Breast epithelium (tissue), 4 donors: ENCODE measurements at regions not wholly inside any gene's neighbourhood (a gene's known extent, or its start where the extent isn't known, plus 50 kb on each side); places are given as distances from the start of the nearest gene placed in this dataset.

ENCODE experiments used
- DNase-seq, 2 donors: peaks; one replicate each; pipeline ENCODE4 v3.0.0-alpha.2; 2019; ENCODE audit warnings: low spot score in 2 of 2
- H3K27ac ChIP-seq, 2 donors: fragments of 200-600 bp; sonication (generic) in 1 of 2; one replicate each; pipeline ENCODE4 v1.5.1; 2016 to 2019; ENCODE audit warnings: mild to moderate bottlenecking in 1 of 2
- H3K27me3 ChIP-seq, 2 donors: fragments of 200-600 bp; sonication (generic) in 1 of 2; one replicate each; pipeline versions ENCODE4 v1.5.1 to v1.6.0; 2017 to 2019; ENCODE audit warnings: control low read depth in 1 of 2, mild to moderate bottlenecking in 1 of 2
- H3K36me3 ChIP-seq: fragments of 200-600 bp; one replicate; pipeline ENCODE4 v1.5.1; 2019
- H3K4me1 ChIP-seq, 2 donors: fragments of 200-600 bp; sonication (generic); one replicate each; pipeline ENCODE4 v1.5.1; 2016 to 2019; ENCODE audit warnings: control low read depth in 1 of 2
- H3K4me3 ChIP-seq, 3 donors: fragments of 200-600 bp; sonication (generic); 1 replicate in 2 of 3; 2 replicates in 1 of 3; pipeline ENCODE4 v1.5.1; 2016 to 2019; ENCODE audit warnings: mild to moderate bottlenecking in 3 of 3, moderate library complexity in 2 of 3
- H3K9me3 ChIP-seq, 2 donors: fragments of 200-600 bp; sonication (generic) in 1 of 2; one replicate each; pipeline ENCODE4 v1.5.1; 2016 to 2019; ENCODE audit warnings: control low read depth in 1 of 2
- CTCF ChIP-seq, 3 donors: fragments of 450-650 bp; IDR thresholded peaks; one replicate each; pipeline ENCODE4 v1.5.1; 2016 to 2017; ENCODE audit warnings: antibody characterized with exemption in 3 of 3, mild to moderate bottlenecking in 3 of 3, moderate library complexity in 3 of 3
- POLR2A ChIP-seq: fragments of 450-650 bp; IDR thresholded peaks from one replicate; pipeline ENCODE4 v1.6.1; 2016; ENCODE audit warnings: antibody characterized with exemption, mild to moderate bottlenecking, moderate library complexity
- POLR2AphosphoS5 ChIP-seq, 3 donors: sonication (generic); formaldehyde crosslinking; IDR thresholded peaks; one replicate each; pipeline ENCODE4 v1.6.1; 2017; ENCODE audit warnings: antibody characterized with exemption in 3 of 3
- intact Hi-C: fragments of 100-400 bp; cut with DNase I; formaldehyde crosslinking; loops from one replicate; pipeline ENCODE4 v1.15.1; 2023; ENCODE audit warnings: low total_unique reads

GRCh38 chr5:143536364-143536763 is 132.9 kb upstream of the NR3C1 start:
- Histone ChIP-seq H3K27ac (no peak overlapping the region), H3K36me3 (no peaks in the 10 kb centered on the region), H3K4me3 (no peak overlapping the region), H3K27me3 (no peaks in the 10 kb centered on the region), H3K9me3 (peaks cover 0 to 9% of the 10 kb centered on the region in 2 donors), H3K4me1 (no peaks in the 10 kb centered on the region)
- no peak for TF ChIP-seq CTCF (IDR thresholded peaks at IDR 0.05)
- no peak for TF ChIP-seq POLR2AphosphoS5 (IDR thresholded peaks at IDR 0.05)
- TF ChIP-seq POLR2A: no peak
- intact Hi-C loops: loop anchor here (1.0 kb wide), 1 partner anchor 26 kb away; no protein-coding TSS in a partner anchor
- no peak for DNase-seq

DNA sequence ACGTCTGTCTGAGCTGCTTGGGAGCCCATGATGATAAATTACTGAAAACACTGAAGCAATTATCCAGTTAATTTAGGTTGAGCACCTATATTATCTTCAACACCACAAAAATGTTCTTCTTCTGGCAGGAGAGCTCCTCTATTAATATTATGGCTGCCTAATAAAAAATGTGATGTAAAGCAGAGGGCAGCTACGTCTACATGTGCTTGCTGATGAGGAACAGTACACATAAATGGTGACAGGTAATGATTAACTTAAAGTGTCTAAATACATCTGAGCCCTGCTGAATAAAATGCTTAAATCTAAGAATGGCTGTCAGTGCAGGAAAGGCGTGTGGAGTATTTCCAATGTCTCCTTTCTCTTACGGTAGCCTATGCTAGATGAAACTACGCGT is 131.3 kb upstream of the NR3C1 start:
- Histone ChIP-seq H3K9me3 (peaks cover 0 to 9% of the 10 kb centered on the region in 2 donors), H3K36me3 (no peaks in the 10 kb centered on the region), H3K27me3 (no peaks in the 10 kb centered on the region), H3K4me1 (no peaks in the 10 kb centered on the region), H3K27ac (no peak overlapping the region), H3K4me3 (no peak overlapping the region)
- no peak for DNase-seq
- intact Hi-C loops: no loop called here
- TF ChIP-seq POLR2AphosphoS5 (IDR thresholded peaks at IDR 0.05): no peak
- TF ChIP-seq POLR2A: no peak
- TF ChIP-seq CTCF (IDR thresholded peaks at IDR 0.05): no peak

- Histone ChIP-seq H3K36me3 (no peaks in the 10 kb centered on the region), H3K27me3 (no peaks in the 10 kb centered on the region), H3K4me1 (no peaks in the 10 kb centered on the region), H3K4me3 (no peak overlapping the region), H3K9me3 (peaks cover 0 to 5% of the 10 kb centered on the region in 2 donors), H3K27ac (no peak overlapping the region)
- no peak for DNase-seq
- TF ChIP-seq POLR2AphosphoS5 (IDR thresholded peaks at IDR 0.05): no peak
- no peak for TF ChIP-seq CTCF (IDR thresholded peaks at IDR 0.05)
- TF ChIP-seq POLR2A: no peak
- intact Hi-C loops: no loop called here
Measured at GRCh38 chr5:143533978-143534760, 130.7 kb upstream of the NR3C1 start.

DNA sequence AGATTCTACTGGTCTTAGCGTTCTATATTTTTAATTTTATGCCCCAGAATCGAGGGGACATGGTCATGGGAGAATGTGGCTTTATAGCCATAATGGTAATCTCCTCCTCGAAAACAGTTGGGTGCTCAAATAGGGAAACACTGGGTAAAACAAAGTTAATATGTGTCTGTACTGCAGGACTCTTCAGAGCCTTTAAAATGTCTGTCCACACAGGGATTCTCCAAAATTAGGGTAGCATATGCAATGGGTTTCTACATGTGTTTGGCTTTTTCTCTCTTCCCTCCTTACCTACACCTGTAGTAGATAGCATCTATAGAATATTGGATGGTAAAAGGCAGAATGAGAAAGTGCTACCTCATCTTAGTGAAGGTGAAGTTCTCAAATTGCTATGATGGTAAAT is 130.0 kb upstream of the NR3C1 start:
- Histone ChIP-seq H3K4me3 (no peak overlapping the region), H3K4me1 (no peaks in the 10 kb centered on the region), H3K27me3 (no peaks in the 10 kb centered on the region), H3K27ac (no peak overlapping the region), H3K36me3 (no peaks in the 10 kb centered on the region), H3K9me3 (no peaks in the 10 kb centered on the region)
- DNase-seq: no peak
- intact Hi-C loops: no loop called here
- TF ChIP-seq POLR2A (no peak), POLR2AphosphoS5 (IDR thresholded peaks at IDR 0.05) (no peak), CTCF (IDR thresholded peaks at IDR 0.05) (no peak)

DNA sequence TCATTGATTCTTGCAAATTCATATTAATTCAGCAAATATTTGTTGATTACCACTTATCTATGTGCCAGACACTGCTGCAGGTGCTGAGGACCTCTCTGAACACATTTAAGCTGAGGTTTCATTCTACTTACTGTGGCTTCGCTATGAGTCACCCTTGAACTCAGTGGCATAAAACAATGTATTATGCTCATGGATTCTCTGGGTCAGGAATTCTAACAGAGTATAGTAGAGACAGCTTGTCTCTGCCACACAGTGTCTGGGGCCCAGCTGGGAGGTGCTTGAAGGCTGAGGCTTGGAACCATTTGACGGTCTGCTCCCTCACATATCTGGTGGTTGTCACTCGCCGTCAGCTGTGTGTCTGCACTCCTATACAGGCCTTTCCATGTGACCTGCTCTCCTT is 124.3 kb upstream of the NR3C1 start:
- TF ChIP-seq POLR2AphosphoS5 (IDR thresholded peaks at IDR 0.05) (no peak), CTCF (IDR thresholded peaks at IDR 0.05) (no peak), POLR2A (no peak)
- H3K4me3 ChIP-seq: no peak overlapping the region
- H3K36me3 ChIP-seq: no peaks in the 10 kb centered on the region
- no peaks in the 10 kb centered on the region for H3K4me1 ChIP-seq
- no peak for DNase-seq
- no peaks in the 10 kb centered on the region for H3K27me3 ChIP-seq
- H3K27ac ChIP-seq: no peak overlapping the region
- H3K9me3 ChIP-seq: no peaks in the 10 kb centered on the region
- intact Hi-C loops: no loop called here
